ENCODE measurements at regions not wholly inside any gene's neighbourhood (a gene's known extent, or its start where the extent isn't known, plus 50 kb on each side); places are given as distances from the start of the nearest gene placed in this dataset.

- DNase-seq (ENCODE audit: low read depth): no peak
Observed at GRCh38 chr13:109593230-109593629, 193.2 kb downstream of the IRS2 start.

GRCh38 chr13:109592770-109593169 is 193.6 kb downstream of the IRS2 start:
- no peak for DNase-seq (ENCODE audit: low read depth)

GRCh38 chr13:109587689-109588088 is 198.7 kb downstream of the IRS2 start:
- DNase-seq (ENCODE audit: low read depth): no peak

GRCh38 chr13:109586509-109587346 is 199.7 kb downstream of the IRS2 start:
- no peak for DNase-seq (ENCODE audit: low read depth)

- DNase-seq (ENCODE audit: low read depth): peak; percentile 24
Observed at GRCh38 chr13:109584844-109585361, 201.5 kb downstream of the IRS2 start.

GRCh38 chr13:109577191-109577700 is 209.1 kb downstream of the IRS2 start:
- DNase-seq (ENCODE audit: low read depth): no peak

- DNase-seq (ENCODE audit: low read depth): peak; percentile 3
Observed at GRCh38 chr13:109576331-109576813, 210.0 kb downstream of the IRS2 start.

- no peak for DNase-seq (ENCODE audit: low read depth)
Observed at GRCh38 chr13:109575821-109576220, 210.6 kb downstream of the IRS2 start.

- DNase-seq (ENCODE audit: low read depth): no peak
Observed at GRCh38 chr13:109572389-109572788, 214.0 kb downstream of the IRS2 start.

GRCh38 chr13:109569958-109570711 is 216.2 kb downstream of the IRS2 start:
- no peak for DNase-seq (ENCODE audit: low read depth)

- peak; percentile 12 for DNase-seq (ENCODE audit: low read depth)
Observed at GRCh38 chr13:109568339-109568818, 218.0 kb downstream of the IRS2 start.

GRCh38 chr13:109567315-109567714 is 219.1 kb downstream of the IRS2 start:
- peak; percentile 16 for DNase-seq (ENCODE audit: low read depth)

GRCh38 chr13:109565877-109566276 is 220.5 kb downstream of the IRS2 start:
- no peak for DNase-seq (ENCODE audit: low read depth)

- no peak for DNase-seq (ENCODE audit: low read depth)
Observed at GRCh38 chr13:109548374-109548773, 238.0 kb downstream of the IRS2 start.

- no peak for DNase-seq (ENCODE audit: low read depth)
Observed at GRCh38 chr13:109547942-109548341, 238.4 kb downstream of the IRS2 start.

GRCh38 chr13:109545931-109546330 is 240.5 kb downstream of the IRS2 start:
- DNase-seq (ENCODE audit: low read depth): no peak

- no peak for DNase-seq (ENCODE audit: low read depth)
Observed at GRCh38 chr13:109541081-109541480, 245.3 kb downstream of the IRS2 start.

GRCh38 chr13:109537584-109537983 is 248.8 kb downstream of the IRS2 start:
- no peak for DNase-seq (ENCODE audit: low read depth)

- no peak for DNase-seq (ENCODE audit: low read depth)
Observed at GRCh38 chr13:109533350-109533749, 253.0 kb downstream of the IRS2 start.

GRCh38 chr13:109529964-109530363 is 256.4 kb downstream of the IRS2 start:
- DNase-seq (ENCODE audit: low read depth): no peak

GRCh38 chr13:109521719-109522118 is 264.7 kb downstream of the IRS2 start:
- no peak for DNase-seq (ENCODE audit: low read depth)

- DNase-seq (ENCODE audit: low read depth): peak; percentile 59
Observed at GRCh38 chr13:109517517-109517916, 268.9 kb downstream of the IRS2 start.
